ENCODE measurements at regions not wholly inside any gene's neighbourhood (a gene's known extent, or its start where the extent isn't known, plus 50 kb on each side); places are given as distances from the start of the nearest gene placed in this dataset.
"Not testable (repeated sequence)": the region's sequence is repeated elsewhere in the genome, so short reads cannot be mapped to it uniquely, and the experiment has no call there.

GRCh38 chr7:65809259-65809981 is 63.5 kb upstream of the VKORC1L1 start:
- DNase-seq = no peak

GRCh38 chr7:65809982-65810288 is 62.9 kb upstream of the VKORC1L1 start:
- no peak for DNase-seq

- DNase-seq = no peak
Observed at GRCh38 chr7:65812281-65812680, 60.6 kb upstream of the VKORC1L1 start.

GRCh38 chr7:65814556-65815167 is 58.2 kb upstream of the VKORC1L1 start:
- DNase-seq = not testable (repeated sequence)

GRCh38 chr7:65820287-65820950 is 52.5 kb upstream of the VKORC1L1 start:
- DNase-seq = no peak

Data from NCI-H2029 treated with DMSO at 0.1 percent for 48 hours (cell line).